H9 (cell line): ENCODE measurements at regions not wholly inside any gene's neighbourhood (a gene's known extent, or its start where the extent isn't known, plus 50 kb on each side); places are given as distances from the start of the nearest gene placed in this dataset.

Experiments
- DNase-seq: peaks from one replicate; pipeline ENCODE4 v3.0.0-alpha.2; 2017
- H2AFZ ChIP-seq: one replicate; pipeline ENCODE4 v1.6.1; 2013; ENCODE audit warnings: mild to moderate bottlenecking, low read length, control low read depth, moderate library complexity
- H2AK5ac ChIP-seq: 2 replicates; pipeline ENCODE4 v1.6.1; 2013; ENCODE audit warnings: low read length, control low read depth, mixed read lengths; ENCODE audit not compliant: insufficient read length
- H2BK120ac ChIP-seq: one replicate; pipeline ENCODE4 v1.6.1; 2013; ENCODE audit warnings: low read depth, mild to moderate bottlenecking, low read length, control low read depth, inconsistent platforms; ENCODE audit not compliant: poor library complexity, severe bottlenecking
- H2BK12ac ChIP-seq: 2 replicates; pipeline ENCODE4 v1.6.1; 2013; ENCODE audit warnings: low read length, control low read depth, mixed read lengths, low read depth; ENCODE audit not compliant: insufficient read length
- H2BK15ac ChIP-seq: 2 replicates; pipeline ENCODE4 v1.6.1; 2013; ENCODE audit warnings: low read depth, low read length, control low read depth
- H2BK20ac ChIP-seq: one replicate; pipeline ENCODE4 v1.6.1; 2013; ENCODE audit warnings: low read depth, mild to moderate bottlenecking, low read length, control low read depth, inconsistent platforms; ENCODE audit not compliant: poor library complexity, severe bottlenecking
- H2BK5ac ChIP-seq: 2 replicates; pipeline ENCODE4 v1.6.1; 2013; ENCODE audit warnings: low read length, control low read depth, mixed read lengths; ENCODE audit not compliant: insufficient read length
- H3K14ac ChIP-seq: 2 replicates; pipeline ENCODE4 v1.6.1; 2013; ENCODE audit warnings: low read length, control low read depth; ENCODE audit not compliant: insufficient read depth
- H3K18ac ChIP-seq: 2 replicates; pipeline ENCODE4 v1.6.1; 2013; ENCODE audit warnings: low read depth, mild to moderate bottlenecking, mixed read lengths, low read length, control low read depth; ENCODE audit not compliant: insufficient read length
- H3K23ac ChIP-seq: 2 replicates; pipeline ENCODE4 v1.6.1; 2013; ENCODE audit warnings: low read length, control low read depth, mixed read lengths, low read depth; ENCODE audit not compliant: insufficient read length
- H3K23me2 ChIP-seq: 2 replicates; pipeline ENCODE4 v1.6.1; 2013; ENCODE audit warnings: low read depth, mild to moderate bottlenecking, mixed read lengths, low read length, control low read depth; ENCODE audit not compliant: insufficient read length, poor library complexity, severe bottlenecking
- H3K27ac ChIP-seq: 2 replicates; pipeline ENCODE4 v1.5.1; 2013; ENCODE audit warnings: low read length, control low read depth, mixed read lengths, low read depth; ENCODE audit not compliant: insufficient read length
- H3K27me3 ChIP-seq: 2 replicates; pipeline ENCODE4 v1.6.1; 2013; ENCODE audit warnings: low read length, control low read depth, inconsistent platforms; ENCODE audit not compliant: insufficient read depth
- H3K4ac ChIP-seq: 2 replicates; pipeline ENCODE4 v1.6.1; 2013; ENCODE audit warnings: low read depth, mild to moderate bottlenecking, control low read depth, inconsistent platforms, low read length, moderate library complexity
- H3K4me1 ChIP-seq: 2 replicates; pipeline ENCODE4 v1.6.1; 2013; ENCODE audit warnings: low read length, control low read depth, inconsistent platforms; ENCODE audit not compliant: insufficient read depth
- H3K4me2 ChIP-seq: 2 replicates; pipeline ENCODE4 v1.6.1; 2013; ENCODE audit warnings: low read length, control low read depth, mixed read lengths; ENCODE audit not compliant: insufficient read length, insufficient read depth
- H3K56ac ChIP-seq: 2 replicates; pipeline ENCODE4 v1.6.1; 2013; ENCODE audit warnings: low read depth, mild to moderate bottlenecking, mixed read lengths, low read length, control low read depth; ENCODE audit not compliant: insufficient read length
- H3K79me1 ChIP-seq: 2 replicates; pipeline ENCODE4 v1.6.1; 2013; ENCODE audit warnings: low read depth, mild to moderate bottlenecking, moderate library complexity, low read length, control low read depth, inconsistent platforms; ENCODE audit not compliant: insufficient read depth, poor library complexity, severe bottlenecking
- H3K79me2 ChIP-seq: 2 replicates; pipeline ENCODE4 v1.6.1; 2013; ENCODE audit warnings: low read length, control low read depth, inconsistent platforms; ENCODE audit not compliant: insufficient read depth
- H3K9ac ChIP-seq: 2 replicates; pipeline ENCODE4 v1.6.1; 2013; ENCODE audit warnings: low read length, control low read depth, mixed read lengths; ENCODE audit not compliant: insufficient read length; ENCODE audit errors: extremely low read depth
- H3K9me3 ChIP-seq: one replicate; pipeline ENCODE4 v1.6.1; 2013; ENCODE audit warnings: low read depth, low read length, inconsistent platforms; ENCODE audit not compliant: control insufficient read depth
- H3T11ph ChIP-seq: one replicate; pipeline ENCODE4 v1.6.1; 2013; ENCODE audit warnings: mild to moderate bottlenecking, low read length, control low read depth, inconsistent platforms
- H4K20me1 ChIP-seq: one replicate; pipeline ENCODE4 v1.6.1; 2013; ENCODE audit not compliant: control insufficient read depth, insufficient read length, insufficient read depth
- H4K5ac ChIP-seq: 2 replicates; pipeline ENCODE4 v1.6.1; 2013; ENCODE audit warnings: low read depth, mild to moderate bottlenecking, mixed read lengths, low read length, control low read depth; ENCODE audit not compliant: insufficient read length
- H4K8ac ChIP-seq: replicated peaks from 2 replicates; pipeline ENCODE4 v1.6.1; 2013; ENCODE audit warnings: low read length, control low read depth, mixed read lengths, low read depth; ENCODE audit not compliant: insufficient read length
- H4K91ac ChIP-seq: 2 replicates; pipeline ENCODE4 v1.6.1; 2013; ENCODE audit warnings: low read depth, mild to moderate bottlenecking, moderate library complexity, mixed read lengths, low read length, control low read depth; ENCODE audit not compliant: insufficient read length
- H3K27ac Mint-ChIP-seq, 3 experiments: 2 replicates in 2 of 3; 3 replicates in 1 of 3; pipeline ENCODE4 v1.8.0; 2020 to 2021; ENCODE audit warnings: mixed read lengths in 3 of 3, mild to moderate bottlenecking in 1 of 3, moderate library complexity in 1 of 3
- H3K27me3 Mint-ChIP-seq: 2 replicates; pipeline ENCODE4 v1.8.0; 2021; ENCODE audit warnings: low read depth, mild to moderate bottlenecking, moderate library complexity, mixed read lengths
- H3K36me3 Mint-ChIP-seq, 3 experiments: 2 replicates in 2 of 3; 3 replicates in 1 of 3; pipeline ENCODE4 v1.8.0; 2020 to 2021; ENCODE audit warnings: low read depth in 3 of 3, mixed read lengths in 3 of 3; ENCODE audit not compliant: insufficient read depth in 1 of 3
- H3K4me1 Mint-ChIP-seq, 2 experiments: 2 replicates each; pipeline ENCODE4 v1.8.0; 2020; ENCODE audit warnings: mixed read lengths in 2 of 2
- H3K4me3 Mint-ChIP-seq, 2 experiments: 2 replicates in 1 of 2; 3 replicates in 1 of 2; pipeline ENCODE4 v1.8.0; 2020 to 2021; ENCODE audit warnings: mild to moderate bottlenecking in 2 of 2, mixed read lengths in 2 of 2, moderate library complexity in 1 of 2
- H3K9me3 Mint-ChIP-seq, 2 experiments: 2 replicates in 1 of 2; 3 replicates in 1 of 2; pipeline ENCODE4 v1.8.0; 2020; ENCODE audit warnings: mild to moderate bottlenecking in 2 of 2, mixed read lengths in 2 of 2, moderate library complexity in 1 of 2
- CTCF ChIP-seq: fragments of 200-600 bp; sonication (generic); conservative IDR thresholded peaks from 3 replicates; pipeline ENCODE4 v1.8.0; 2021; ENCODE audit warnings: antibody characterized with exemption, mild to moderate bottlenecking
- WGBS: extraction: QIAGEN DNeasy Blood & Tissue Kit; methylation state at CpG from one replicate; pipeline ENCODE4 v1.1.7; 2013; ENCODE audit warnings: missing lambda C conversion rate, low lambda C conversion rate, mixed read lengths; ENCODE audit not compliant: insufficient read length; ENCODE audit errors: extremely low coverage; 5-methylcytosine and 5-hydroxymethylcytosine counted together

GRCh38 chr2:217570394-217570793, 432.4 kb downstream of the TNS1 start:
- Histone ChIP-seq H2BK5ac (no peak overlapping the region), H2BK20ac (no peak overlapping the region), H3K56ac (no peak overlapping the region), H3K23ac (no peak overlapping the region), H4K5ac (no peak overlapping the region), H2BK120ac (no peak overlapping the region), H3K79me2 (no peaks in the 10 kb centered on the region), H4K20me1 (no peaks in the 10 kb centered on the region), H3K79me1 (no peaks in the 10 kb centered on the region), H3K18ac (no peak overlapping the region), H2BK15ac (no peak overlapping the region), H3K23me2 (no peaks in the 10 kb centered on the region), H3K9me3 (no peaks in the 10 kb centered on the region), H2BK12ac (no peak overlapping the region), H4K8ac (no peak overlapping the region), H3K9ac (no peak overlapping the region), H3K4me1 (no peaks in the 10 kb centered on the region), H2AFZ (no peak overlapping the region), H3K4ac (no peak overlapping the region), H3K27ac (no peak overlapping the region), H3K27me3 (no peaks in the 10 kb centered on the region), H3K4me2 (no peak overlapping the region), H3K14ac (no peak overlapping the region), H2AK5ac (no peak overlapping the region), H3T11ph (no peak overlapping the region), H4K91ac (no peak overlapping the region)
- H3K27me3 Mint-ChIP-seq: peaks cover 1% of the 10 kb centered on the region; the same call in 1 of the 2 replicates
- H3K4me1 Mint-ChIP-seq: no peaks in the 10 kb centered on the region
- no peak overlapping the region for H3K4me3 Mint-ChIP-seq
- no peaks in the 10 kb centered on the region for H3K36me3 Mint-ChIP-seq
- DNase-seq: no peak
- TF ChIP-seq CTCF: no peak
- no peak overlapping the region for H3K27ac Mint-ChIP-seq
- no CpG with 5 or more reads among the region's 2 CpGs for WGBS
- peaks cover 0 to 3% of the 10 kb centered on the region in 2 experiments; a peak in 1 of 5 replicates for H3K9me3 Mint-ChIP-seq
